T1000 (cell line): ENCODE measurements at regions not wholly inside any gene's neighbourhood (a gene's known extent, or its start where the extent isn't known, plus 50 kb on each side); places are given as distances from the start of the nearest gene placed in this dataset.
"Not testable (repeated sequence)": the region's sequence is repeated elsewhere in the genome, so short reads cannot be mapped to it uniquely, and the experiment has no call there.

Experiments
- DNase-seq: peaks from one replicate; lab custom pipeline; 2025; ENCODE audit warnings: mixed read lengths; lab: John Stamatoyannopoulos, UW

DNA sequence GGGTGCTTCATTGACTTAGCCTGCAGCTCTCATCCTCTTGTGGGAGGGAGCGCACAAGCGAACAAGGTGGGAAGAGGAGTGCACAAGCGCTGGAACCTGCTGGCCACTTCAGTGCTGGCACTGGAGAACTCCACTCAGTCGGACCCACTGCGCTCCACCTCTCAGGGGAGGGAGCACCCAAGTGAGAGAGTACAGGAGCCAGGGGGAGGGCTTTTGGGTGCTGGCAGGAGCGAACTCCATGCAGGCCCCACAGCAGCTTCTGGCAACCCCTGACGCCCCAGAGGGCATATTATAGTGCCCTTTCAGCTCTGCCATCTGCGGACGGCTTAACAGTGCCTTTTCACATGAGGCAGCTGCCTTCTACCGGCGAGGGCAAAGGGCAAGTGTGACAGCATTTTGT lies 774.2 kb upstream of the COX7C start:
- DNase-seq, result no peak

- no peak for DNase-seq
Observed at GRCh38 chr5:85849411-85849810, 768.3 kb upstream of the COX7C start.

GRCh38 chr5:85865296-85865695 lies 752.4 kb upstream of the COX7C start:
- no peak for DNase-seq

DNA sequence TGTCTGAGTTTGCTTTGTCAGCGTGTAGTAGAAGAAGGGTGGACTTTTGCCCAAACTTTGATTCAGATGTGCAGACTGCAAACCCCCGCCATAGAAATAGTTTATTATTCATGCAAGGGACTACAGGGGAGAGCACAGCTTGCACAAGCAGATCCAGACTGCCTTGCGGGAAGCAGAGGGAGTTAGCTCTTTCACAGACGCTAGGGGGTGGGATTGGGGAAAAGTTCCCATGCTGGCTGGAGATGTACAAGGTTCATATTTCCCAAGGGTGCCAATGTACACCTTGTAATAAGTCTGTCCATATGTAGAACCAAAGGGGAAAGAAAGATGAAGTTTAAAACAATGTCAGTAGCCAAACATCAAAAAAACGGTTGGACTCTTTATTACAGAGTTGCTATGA lies 749.7 kb upstream of the COX7C start:
- no peak for DNase-seq

DNA sequence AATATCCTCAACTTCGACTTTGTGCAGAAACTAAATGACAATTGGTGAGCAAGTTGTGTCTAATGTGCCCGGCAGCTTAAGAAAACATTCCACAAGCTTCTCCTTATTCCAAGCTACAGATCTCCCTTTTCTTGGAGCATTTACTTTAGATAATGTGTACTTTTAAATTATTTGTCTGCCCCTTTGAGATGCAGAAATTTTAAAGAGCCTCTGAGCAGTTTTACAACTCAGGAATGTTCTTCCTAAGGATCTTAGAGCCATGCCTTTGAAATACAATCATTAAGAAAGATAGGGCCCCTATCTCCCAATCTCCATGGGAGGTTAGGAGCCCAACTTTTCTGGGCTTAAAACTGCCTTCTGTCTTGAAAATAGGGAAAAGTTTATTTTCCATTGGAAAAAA lies 723.7 kb upstream of the COX7C start:
- DNase-seq, result no peak

GRCh38 chr5:85896514-85896913 lies 721.2 kb upstream of the COX7C start:
- no peak for DNase-seq

GRCh38 chr5:85906460-85906859 lies 711.3 kb upstream of the COX7C start:
- no peak for DNase-seq

DNA sequence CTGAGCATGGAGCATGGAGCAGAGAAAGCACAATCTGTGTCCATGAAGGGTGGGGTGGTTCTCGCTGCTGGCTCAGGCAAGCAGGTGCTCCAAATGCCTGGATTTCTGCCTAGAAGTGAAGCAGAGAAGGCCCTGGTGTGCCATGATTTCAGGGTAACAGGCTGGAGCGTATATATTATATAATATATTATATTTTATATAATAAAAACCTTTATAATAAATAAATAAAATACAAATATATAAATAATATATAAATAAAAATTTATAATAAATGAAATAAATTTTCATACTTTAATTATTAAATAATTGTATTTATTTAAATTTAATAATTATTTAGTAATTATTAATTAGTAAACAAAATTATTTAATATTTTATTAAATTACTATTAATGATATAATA lies 707.4 kb upstream of the COX7C start:
- no peak for DNase-seq

DNA sequence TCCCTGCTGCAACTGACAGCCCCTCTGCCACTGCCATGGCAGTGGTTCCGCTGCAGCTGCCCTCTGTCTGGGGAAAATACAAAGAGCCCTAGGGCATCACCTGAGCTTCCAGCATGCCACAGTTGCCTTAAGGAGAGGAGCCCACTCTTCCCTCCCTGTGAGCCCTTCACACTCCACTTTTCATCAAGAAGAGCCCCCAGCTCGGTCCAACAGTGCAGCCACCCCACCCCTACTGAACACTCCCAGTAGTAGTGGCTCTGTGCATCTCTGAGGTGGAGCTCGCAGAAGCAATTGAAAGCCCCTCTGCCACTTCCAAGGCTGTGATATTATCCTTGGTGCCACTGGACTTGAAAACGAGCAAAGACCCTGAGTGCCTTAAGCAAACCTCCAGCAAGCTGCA lies 696.8 kb upstream of the COX7C start:
- no peak for DNase-seq

DNA sequence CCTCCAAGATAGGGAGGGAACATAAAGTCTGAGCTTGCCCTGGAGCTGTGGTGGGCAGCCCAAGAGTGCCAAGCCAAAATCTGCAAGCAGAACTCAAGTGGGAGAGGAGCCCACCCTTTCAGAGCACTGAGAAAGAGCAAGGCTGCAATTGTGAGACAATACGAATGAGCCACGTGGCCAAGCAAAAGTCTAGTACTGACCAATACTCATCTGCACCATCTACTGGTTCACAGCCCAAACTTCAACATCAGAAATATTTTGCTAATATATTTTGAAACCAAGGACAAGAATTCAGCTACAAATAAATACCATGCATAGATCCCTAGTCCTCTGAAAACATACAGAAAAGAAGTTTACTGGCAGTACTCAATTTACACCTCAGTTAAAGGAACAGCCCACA lies 696.2 kb upstream of the COX7C start:
- DNase-seq, result no peak

DNA sequence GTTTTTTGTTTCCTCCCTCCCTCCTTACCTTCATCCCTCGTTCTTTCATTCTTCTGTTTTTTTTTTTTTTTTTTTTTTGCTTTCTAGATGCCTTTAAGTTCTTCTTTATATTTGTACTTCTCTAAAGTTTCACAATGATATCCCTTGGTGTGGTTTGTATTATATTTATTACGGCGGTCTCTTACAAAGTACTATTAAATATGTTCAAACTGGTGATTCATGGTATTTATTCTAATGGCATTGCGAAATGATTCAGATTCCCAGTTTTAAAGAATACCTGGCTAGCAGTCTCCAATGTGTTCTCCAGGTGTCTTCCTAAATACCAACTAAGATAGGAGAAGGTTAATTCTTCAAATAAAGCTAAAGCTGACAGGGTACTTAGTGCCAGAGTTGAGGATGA lies 690.1 kb upstream of the COX7C start:
- DNase-seq, result no peak

DNA sequence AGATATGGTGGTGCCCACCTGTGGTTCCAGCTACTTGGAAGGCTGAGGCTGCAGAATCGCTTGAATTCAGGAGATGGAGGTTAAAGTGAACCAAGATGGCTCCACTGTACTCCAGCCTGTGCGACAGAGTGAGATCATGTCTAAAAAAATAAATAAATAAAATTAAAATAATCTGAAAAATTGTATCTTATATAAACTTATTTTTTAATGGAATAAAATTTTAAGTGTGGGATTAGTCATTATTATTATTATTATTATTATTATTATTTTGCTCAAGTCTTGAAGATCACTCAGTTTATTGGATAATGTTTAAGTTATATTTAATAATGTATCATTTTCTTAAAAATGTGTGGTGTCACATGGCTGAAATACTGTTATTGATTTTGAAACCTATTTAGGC lies 688.0 kb upstream of the COX7C start:
- DNase-seq, result no peak

GRCh38 chr5:85931220-85931619 lies 686.5 kb upstream of the COX7C start:
- no peak for DNase-seq

DNA sequence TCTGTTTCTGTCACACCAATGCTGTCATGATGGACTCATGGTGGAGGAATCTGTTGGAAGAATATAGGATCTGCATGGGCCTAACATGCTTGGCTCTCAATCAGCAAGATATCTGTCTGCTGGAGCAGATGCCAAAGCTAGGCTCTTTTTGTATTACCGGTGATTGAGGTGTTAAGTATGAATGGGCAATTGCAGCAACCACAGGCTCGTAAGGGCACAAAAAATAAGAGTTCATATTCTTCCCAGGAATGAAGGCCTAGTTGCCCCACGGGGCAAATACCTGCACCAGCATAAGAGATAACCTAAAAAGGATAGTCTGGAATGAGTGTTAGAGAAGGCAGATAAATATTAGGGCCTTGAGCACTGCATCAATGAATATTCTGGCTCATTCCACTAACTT lies 679.5 kb upstream of the COX7C start:
- no peak for DNase-seq

GRCh38 chr5:85951707-85952210 lies 666.0 kb upstream of the COX7C start:
- DNase-seq, result no peak

GRCh38 chr5:85952680-85953079 lies 665.1 kb upstream of the COX7C start:
- DNase-seq, result no peak

- DNase-seq, result no peak
Observed at GRCh38 chr5:85967681-85968080, 650.1 kb upstream of the COX7C start.

- no peak for DNase-seq
Observed at GRCh38 chr5:85972539-85972938, 645.2 kb upstream of the COX7C start.

GRCh38 chr5:85985167-85985566 lies 632.6 kb upstream of the COX7C start:
- DNase-seq, result no peak

DNA sequence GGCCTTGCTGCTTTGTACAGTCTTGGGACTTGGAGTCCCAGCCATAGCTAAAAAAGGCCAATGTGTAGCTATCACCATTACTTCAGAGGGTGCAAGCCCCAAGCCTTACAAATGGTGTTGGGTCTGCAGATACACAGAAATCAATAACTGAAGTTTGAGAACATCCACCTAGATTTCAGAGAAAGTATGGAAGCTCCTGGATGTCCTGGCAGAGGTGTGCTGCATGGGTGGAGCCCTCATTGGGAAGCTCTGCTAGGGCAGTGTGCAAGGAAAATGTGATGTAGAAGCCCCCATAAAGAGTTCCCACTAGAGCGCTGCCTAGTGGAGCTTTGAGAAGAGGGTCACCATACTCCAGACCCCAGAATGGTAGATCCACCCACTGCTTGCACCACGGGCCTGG lies 626.7 kb upstream of the COX7C start:
- no peak for DNase-seq

GRCh38 chr5:85994653-85995052 lies 623.1 kb upstream of the COX7C start:
- DNase-seq, result not testable (repeated sequence)

- no peak for DNase-seq
Observed at GRCh38 chr5:85998656-85999055, 619.1 kb upstream of the COX7C start.

DNA sequence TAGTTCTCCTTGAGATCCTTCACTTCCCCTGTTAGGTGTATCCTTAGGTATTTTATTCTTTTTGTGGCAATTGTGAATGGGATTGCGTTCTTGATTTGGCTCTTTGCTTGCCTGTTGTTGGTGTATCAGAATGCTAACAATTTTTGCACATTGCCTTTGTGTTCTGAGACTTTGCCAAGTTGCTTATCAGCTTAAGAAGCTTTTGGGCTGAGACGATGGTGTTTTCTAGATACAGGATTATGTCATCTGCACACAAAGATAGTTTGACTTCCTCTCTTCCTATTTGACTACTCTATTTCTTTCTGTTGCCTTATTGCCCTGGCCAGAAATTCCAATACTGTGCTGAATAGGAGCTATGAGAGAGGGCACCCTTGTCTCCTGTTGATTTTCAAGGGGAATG lies 609.4 kb upstream of the COX7C start:
- no peak for DNase-seq

DNA sequence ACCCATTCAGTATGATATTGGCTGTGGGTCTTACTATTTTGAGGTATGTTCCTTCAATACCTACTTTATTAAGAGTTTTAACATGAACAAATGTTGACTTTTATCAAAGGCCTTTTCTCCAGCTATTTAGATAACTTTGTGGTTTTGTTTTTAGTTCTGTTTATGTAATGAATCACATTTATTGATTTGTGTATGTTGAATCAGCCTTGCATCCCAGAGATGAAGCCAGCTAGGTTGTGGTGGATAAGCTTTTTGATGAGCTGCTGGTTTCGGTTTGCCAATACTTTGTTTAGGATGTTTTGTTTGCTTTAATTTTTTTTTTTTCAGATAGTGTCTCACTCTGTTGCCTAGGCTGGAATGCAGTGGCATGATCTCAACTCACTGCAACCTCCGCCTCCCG lies 609.0 kb upstream of the COX7C start:
- DNase-seq, result no peak

DNA sequence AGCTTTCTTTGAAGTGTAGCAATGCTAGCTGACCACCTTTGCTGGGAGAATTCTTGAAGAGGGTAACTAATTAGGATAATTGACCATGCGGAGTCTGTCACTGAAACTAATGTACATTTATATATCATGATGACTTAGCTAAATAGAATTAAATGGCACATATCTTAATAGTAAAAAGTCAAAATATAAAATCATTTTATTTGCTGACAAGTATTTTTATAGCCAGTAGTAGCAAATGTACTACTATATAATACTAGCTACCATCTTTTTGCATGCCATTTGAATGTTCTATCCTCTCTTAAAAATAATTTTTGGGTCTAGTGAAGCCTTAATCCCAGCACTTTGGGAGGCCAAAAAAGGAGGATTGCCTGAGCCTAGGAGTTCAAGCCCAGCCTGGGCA lies 605.8 kb upstream of the COX7C start:
- DNase-seq, result no peak
